B cell (primary cell): ENCODE measurements at regions not wholly inside any gene's neighbourhood (a gene's known extent, or its start where the extent isn't known, plus 50 kb on each side); places are given as distances from the start of the nearest gene placed in this dataset.

Experiments used
- ATAC-seq: fragments of 200-7000 bp; cut with Tn5 transposase; one replicate; pipeline ENCODE4 v1.10.0; 2021; ENCODE audit warnings: low read depth, mild to moderate bottlenecking, moderate number of reproducible peaks, moderate library complexity
- CTCF ChIA-PET: fragments of 350-600 bp; sonication (Branson Sonifier 250); formaldehyde crosslinking; loops from one replicate; lab custom pipeline; 2021; ENCODE audit warnings: antibody characterized with exemption, inconsistent platforms; lab: Charles Lee
- POLR2A ChIA-PET: fragments of 350-600 bp; sonication (Branson Sonifier 250); formaldehyde crosslinking; loops from one replicate; lab custom pipeline; 2021; ENCODE audit warnings: antibody characterized with exemption; lab: Charles Lee
- DNase-seq: peaks from one replicate; pipeline ENCODE4 v3.0.0; 2013
- H2AFZ ChIP-seq: 2 replicates; pipeline ENCODE4 v1.6.1; 2012; ENCODE audit warnings: mild to moderate bottlenecking, low read depth, low read length; ENCODE audit not compliant: insufficient read depth, poor library complexity, severe bottlenecking
- H3K27ac ChIP-seq, 2 donors: 1 replicate in 1 of 2; 2 replicates in 1 of 2; pipeline ENCODE4 v1.5.1; 2012 to 2013; ENCODE audit warnings: low read length in 2 of 2, mild to moderate bottlenecking in 2 of 2, moderate library complexity in 1 of 2
- H3K27me3 ChIP-seq, 4 experiments: fragments of 200-600 bp in 1 of 4; sonication (generic) in 1 of 4; replicated peaks in 1 of 4; 1 replicate in 2 of 4; 2 replicates in 2 of 4; pipeline versions ENCODE4 v1.6.1 to v1.7.0; 2013 to 2016; ENCODE audit warnings: low read length in 3 of 4, mild to moderate bottlenecking in 2 of 4, mixed read lengths in 1 of 4, moderate library complexity in 1 of 4; ENCODE audit not compliant: insufficient read depth in 4 of 4, control insufficient read depth in 3 of 4; ENCODE audit errors: control extremely low read depth in 1 of 4
- H3K36me3 ChIP-seq, 2 experiments: replicated peaks in 1 of 2; 1 replicate in 1 of 2; 2 replicates in 1 of 2; pipeline versions ENCODE4 v1.6.1 to v1.7.1; 2013; ENCODE audit warnings: low read length in 1 of 2; ENCODE audit not compliant: insufficient read depth in 2 of 2, control insufficient read depth in 1 of 2; ENCODE audit errors: control extremely low read depth in 1 of 2, extremely low read depth in 1 of 2
- H3K4me1 ChIP-seq, 2 donors: fragments of 200-600 bp in 1 of 2; sonication (generic) in 1 of 2; 1 replicate in 1 of 2; 2 replicates in 1 of 2; pipeline versions ENCODE4 v1.5.1 to v1.6.1; 2013 to 2017; ENCODE audit warnings: low read length in 2 of 2; ENCODE audit not compliant: control insufficient read depth in 2 of 2, insufficient read depth in 2 of 2
- H3K4me2 ChIP-seq: replicated peaks from 2 replicates; pipeline ENCODE3; 2012; ENCODE audit warnings: mild to moderate bottlenecking, low read depth, low read length; ENCODE audit not compliant: poor library complexity, severe bottlenecking
- H3K4me3 ChIP-seq, 5 experiments: fragments of 200-600 bp in 1 of 5; sonication (generic) in 1 of 5; 1 replicate in 3 of 5; 2 replicates in 2 of 5; pipeline versions ENCODE4 v1.5.1 to v1.7.0; 2011 to 2016; ENCODE audit warnings: low read length in 4 of 5, mild to moderate bottlenecking in 4 of 5, low read depth in 2 of 5, control low read depth in 1 of 5, moderate library complexity in 1 of 5; ENCODE audit not compliant: insufficient read depth in 1 of 5; ENCODE audit errors: control extremely low read depth in 1 of 5, extremely low read depth in 1 of 5
- H3K79me2 ChIP-seq: fragments of 200-600 bp; sonication (generic); one replicate; pipeline ENCODE4 v1.6.0; 2016; ENCODE audit warnings: low read length; ENCODE audit not compliant: control insufficient read depth, insufficient read depth
- H3K9ac ChIP-seq: fragments of 200-600 bp; sonication (generic); 2 replicates; pipeline ENCODE4 v1.6.1; 2017; ENCODE audit warnings: mild to moderate bottlenecking, low read length, moderate library complexity
- H3K9me3 ChIP-seq, 3 donors: one replicate each; pipeline versions ENCODE4 v1.6.1 to v1.7.1; 2013; ENCODE audit warnings: low read length in 2 of 3; ENCODE audit not compliant: control insufficient read depth in 2 of 3, insufficient read depth in 1 of 3; ENCODE audit errors: control extremely low read depth in 1 of 3
- H4K20me1 ChIP-seq: 2 replicates; pipeline ENCODE4 v1.6.0; 2012; ENCODE audit warnings: mild to moderate bottlenecking, low read length; ENCODE audit not compliant: insufficient read depth, control insufficient read depth, poor library complexity, severe bottlenecking
- H3K27ac Mint-ChIP-seq: one replicate; pipeline ENCODE4 v1.8.0; 2021; ENCODE audit warnings: mixed read lengths
- H3K27me3 Mint-ChIP-seq: one replicate; pipeline ENCODE4 v1.8.0; 2021; ENCODE audit warnings: mixed read lengths
- H3K4me1 Mint-ChIP-seq: one replicate; pipeline ENCODE4 v1.8.0; 2021; ENCODE audit warnings: mixed read lengths
- H3K4me3 Mint-ChIP-seq: one replicate; pipeline ENCODE4 v1.8.0; 2021; ENCODE audit warnings: mixed read lengths
- H3K9me3 Mint-ChIP-seq: one replicate; pipeline ENCODE4 v1.8.0; 2022; ENCODE audit warnings: mixed read lengths; ENCODE audit not compliant: insufficient read depth
- EZH2 ChIP-seq: IDR thresholded peaks from 2 replicates; pipeline ENCODE4 v1.6.1; 2012; ENCODE audit warnings: borderline replicate concordance, low read depth, mild to moderate bottlenecking, moderate library complexity, low read length; ENCODE audit not compliant: insufficient read depth, poor library complexity, severe bottlenecking
- WGBS: methylation state at CpG from one replicate; pipeline ENCODE4 v1.1.5; 2013; ENCODE audit warnings: missing lambda C conversion rate; ENCODE audit not compliant: insufficient coverage; 5-methylcytosine and 5-hydroxymethylcytosine counted together
- intact Hi-C: fragments of 100-400 bp; cut with micrococcal nuclease; formaldehyde crosslinking; loops from one replicate; pipeline ENCODE4 v1.10.0; 2022
- TF ChIP-seq, protein P1 (sequence below): fragments of 200-600 bp; IDR thresholded peaks from one replicate; pipeline ENCODE4 v1.8.0; 2022; ENCODE audit warnings: antibody characterized with exemption, mild to moderate bottlenecking

- Histone ChIP-seq H3K79me2 (no peaks in the 10 kb centered on the region), H3K27ac (no peak overlapping the region), H3K36me3 (no peaks in the 10 kb centered on the region), H3K9ac (no peak overlapping the region), H3K4me3 (no peak overlapping the region), H3K27me3 (no peaks in the 10 kb centered on the region), H2AFZ (no peak overlapping the region), H3K4me1 (no peaks in the 10 kb centered on the region), H3K4me2 (no peak overlapping the region), H3K9me3 (no peaks in the 10 kb centered on the region), H4K20me1 (no peaks in the 10 kb centered on the region)
- DNase-seq (no peak), ATAC-seq (no peak)
- no peak overlapping the region for H3K27ac Mint-ChIP-seq
- WGBS: no CpG with 5 or more reads among the region's 2 CpGs
- no peak overlapping the region for H3K4me3 Mint-ChIP-seq
- no peak for TF ChIP-seq EZH2
- TF ChIP-seq, protein P1, sequence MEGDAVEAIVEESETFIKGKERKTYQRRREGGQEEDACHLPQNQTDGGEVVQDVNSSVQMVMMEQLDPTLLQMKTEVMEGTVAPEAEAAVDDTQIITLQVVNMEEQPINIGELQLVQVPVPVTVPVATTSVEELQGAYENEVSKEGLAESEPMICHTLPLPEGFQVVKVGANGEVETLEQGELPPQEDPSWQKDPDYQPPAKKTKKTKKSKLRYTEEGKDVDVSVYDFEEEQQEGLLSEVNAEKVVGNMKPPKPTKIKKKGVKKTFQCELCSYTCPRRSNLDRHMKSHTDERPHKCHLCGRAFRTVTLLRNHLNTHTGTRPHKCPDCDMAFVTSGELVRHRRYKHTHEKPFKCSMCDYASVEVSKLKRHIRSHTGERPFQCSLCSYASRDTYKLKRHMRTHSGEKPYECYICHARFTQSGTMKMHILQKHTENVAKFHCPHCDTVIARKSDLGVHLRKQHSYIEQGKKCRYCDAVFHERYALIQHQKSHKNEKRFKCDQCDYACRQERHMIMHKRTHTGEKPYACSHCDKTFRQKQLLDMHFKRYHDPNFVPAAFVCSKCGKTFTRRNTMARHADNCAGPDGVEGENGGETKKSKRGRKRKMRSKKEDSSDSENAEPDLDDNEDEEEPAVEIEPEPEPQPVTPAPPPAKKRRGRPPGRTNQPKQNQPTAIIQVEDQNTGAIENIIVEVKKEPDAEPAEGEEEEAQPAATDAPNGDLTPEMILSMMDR: no peak
- H3K4me1 Mint-ChIP-seq: no peaks in the 10 kb centered on the region
- intact Hi-C loops: no loop called here
- CTCF ChIA-PET: no interaction called here
- no peaks in the 10 kb centered on the region for H3K27me3 Mint-ChIP-seq
- no peaks in the 10 kb centered on the region for H3K9me3 Mint-ChIP-seq
- POLR2A ChIA-PET: no interaction called here
Measured at GRCh38 chr13:64992314-64992713, 2237.8 kb downstream of the PCDH9 start.

DNA sequence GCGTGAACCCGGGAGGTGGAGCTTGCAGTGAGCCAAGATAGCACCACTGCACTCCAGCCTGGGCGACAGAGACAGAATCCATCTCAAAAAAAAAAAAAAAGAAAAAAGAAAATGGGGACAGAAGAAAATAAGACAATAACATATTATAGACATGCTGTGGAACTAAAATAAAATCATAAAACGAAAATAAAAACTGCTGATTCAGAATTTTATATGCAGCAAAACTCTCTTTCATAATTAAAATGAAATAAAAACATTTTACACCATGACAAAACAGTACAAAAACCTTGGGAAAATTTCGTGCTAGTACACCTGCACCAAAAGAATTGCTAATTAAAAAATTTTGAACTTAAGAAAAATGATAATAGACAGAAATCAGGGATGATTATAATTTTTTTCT is 2245.1 kb downstream of the PCDH9 start:
- no peak for DNase-seq
- Mint-ChIP-seq H3K27me3 (no peaks in the 10 kb centered on the region), H3K9me3 (peaks cover 7% of the 10 kb centered on the region), H3K4me3 (no peak overlapping the region), H3K27ac (no peak overlapping the region), H3K4me1 (no peaks in the 10 kb centered on the region)
- H3K9ac ChIP-seq: no peak overlapping the region
- no peak overlapping the region for H2AFZ ChIP-seq
- CTCF ChIA-PET: no interaction called here
- WGBS: no CpG with 5 or more reads among the region's 5 CpGs
- TF ChIP-seq, protein P1: no peak
- no peak for TF ChIP-seq EZH2
- no peak for ATAC-seq
- H3K36me3 ChIP-seq: no peaks in the 10 kb centered on the region
- H3K4me2 ChIP-seq: no peak overlapping the region
- H3K27ac ChIP-seq: no peak overlapping the region
- H3K4me3 ChIP-seq: no peak overlapping the region
- H3K4me1 ChIP-seq: no peaks in the 10 kb centered on the region
- intact Hi-C loops: no loop called here
- POLR2A ChIA-PET: no interaction called here
- H3K79me2 ChIP-seq: no peaks in the 10 kb centered on the region
- H3K27me3 ChIP-seq: no peaks in the 10 kb centered on the region
- H3K9me3 ChIP-seq: peaks cover 0 to 10% (median 1%) of the 10 kb centered on the region in 3 donors
- H4K20me1 ChIP-seq: no peaks in the 10 kb centered on the region
